ENCODE measurements at regions not wholly inside any gene's neighbourhood (a gene's known extent, or its start where the extent isn't known, plus 50 kb on each side); places are given as distances from the start of the nearest gene placed in this dataset.

- H3K18ac ChIP-seq (ENCODE audit: insufficient read length, low read depth, low read length): no peak overlapping the region
- TF ChIP-seq CTCF (conservative IDR thresholded peaks at IDR 0.05): no peak
- H2BK20ac ChIP-seq (ENCODE audit: low read depth, low read length, poor library complexity, severe bottlenecking): no peak overlapping the region
- H2BK12ac ChIP-seq (ENCODE audit: insufficient read length, low read depth, low read length): no peak overlapping the region
- no peak overlapping the region for H3K4me2 ChIP-seq (ENCODE audit: insufficient read depth, insufficient read length, low read length)
- no peaks in the 10 kb centered on the region for H3K9me3 ChIP-seq (ENCODE audit: control insufficient read depth, low read depth, low read length)
- no peaks in the 10 kb centered on the region for H3K79me2 ChIP-seq (ENCODE audit: insufficient read depth, low read length)
- H3K4ac ChIP-seq (ENCODE audit: low read depth, low read length): no peak overlapping the region
- DNase-seq: no peak
- H2AK5ac ChIP-seq (ENCODE audit: insufficient read length, low read length): no peak overlapping the region
- H2BK5ac ChIP-seq (ENCODE audit: insufficient read length, low read length): no peak overlapping the region
- no peaks in the 10 kb centered on the region for H4K20me1 ChIP-seq (ENCODE audit: control insufficient read depth, insufficient read depth, insufficient read length)
- no peak overlapping the region for H3K56ac ChIP-seq (ENCODE audit: insufficient read length, low read depth, low read length)
- H4K8ac ChIP-seq (replicated peaks; ENCODE audit: insufficient read length, low read depth, low read length): no peak overlapping the region
- Mint-ChIP-seq H3K27ac (no peak overlapping the region; a peak in 2 of 7 replicates), H3K4me3 (no peak overlapping the region), H3K27me3 (ENCODE audit: low read depth) (peaks cover 21% of the 10 kb centered on the region), H3K9me3 (no peaks in the 10 kb centered on the region), H3K4me1 (peaks cover 9 to 13% of the 10 kb centered on the region in 2 experiments), H3K36me3 (ENCODE audit: insufficient read depth in 1 of 3, low read depth in 3 of 3) (no peaks in the 10 kb centered on the region; a peak in 1 of 7 replicates)
- H2BK120ac ChIP-seq (ENCODE audit: low read depth, low read length, poor library complexity, severe bottlenecking): no peak overlapping the region
- H3K14ac ChIP-seq (ENCODE audit: insufficient read depth, low read length): no peak overlapping the region
- H3K9ac ChIP-seq (ENCODE audit: extremely low read depth, insufficient read length, low read length): no peak overlapping the region
- H3K4me1 ChIP-seq (ENCODE audit: insufficient read depth, low read length): no peaks in the 10 kb centered on the region
- H3K27ac ChIP-seq (ENCODE audit: insufficient read length, low read depth, low read length): no peak overlapping the region
- H2AFZ ChIP-seq (ENCODE audit: low read length): no peak overlapping the region
- no peak overlapping the region for H3K23ac ChIP-seq (ENCODE audit: insufficient read length, low read depth, low read length)
- H4K91ac ChIP-seq (ENCODE audit: insufficient read length, low read depth, low read length): no peak overlapping the region
- no peak overlapping the region for H4K5ac ChIP-seq (ENCODE audit: insufficient read length, low read depth, low read length)
- no peaks in the 10 kb centered on the region for H3K79me1 ChIP-seq (ENCODE audit: insufficient read depth, low read depth, low read length, poor library complexity, severe bottlenecking)
- no peaks in the 10 kb centered on the region for H3K27me3 ChIP-seq (ENCODE audit: insufficient read depth, low read length)
- no peaks in the 10 kb centered on the region for H3K23me2 ChIP-seq (ENCODE audit: insufficient read length, low read depth, low read length, poor library complexity, severe bottlenecking)
- H2BK15ac ChIP-seq (ENCODE audit: low read depth, low read length): no peak overlapping the region
- no CpG with 5 or more reads among the region's 2 CpGs for WGBS (ENCODE audit: extremely low coverage, insufficient read length, low lambda C conversion rate)
- no peak overlapping the region for H3T11ph ChIP-seq (ENCODE audit: low read length)
Measured at GRCh38 chr4:18859468-18859867, 837.9 kb upstream of the LCORL start.
